Keratinocyte (primary cell): ENCODE measurements at regions not wholly inside any gene's neighbourhood (a gene's known extent, or its start where the extent isn't known, plus 50 kb on each side); places are given as distances from the start of the nearest gene placed in this dataset.

Source experiments
- DNase-seq: peaks from one replicate; pipeline ENCODE4 v3.0.0-alpha.2; 2011; ENCODE audit warnings: low read depth, missing footprints, low spot score
- FAIRE-seq: peaks from 2 replicates; lab custom pipeline; 2011; peaks lifted over from hg19 to GRCh38; lab: Jason Lieb, UNC
- H2AFZ ChIP-seq: 2 replicates; pipeline ENCODE4 v1.6.0; 2012; ENCODE audit warnings: low read length, control low read depth, inconsistent platforms; ENCODE audit not compliant: control insufficient read depth
- H3K27ac ChIP-seq: 2 replicates; pipeline ENCODE4 v1.5.1; 2011; ENCODE audit warnings: low read length; ENCODE audit not compliant: control insufficient read depth, insufficient read depth
- H3K27me3 ChIP-seq: 3 replicates; pipeline ENCODE4 v1.6.0; 2011; ENCODE audit warnings: low read length; ENCODE audit not compliant: control insufficient read depth, insufficient read depth; ENCODE audit errors: extremely low read depth
- H3K36me3 ChIP-seq, 2 experiments: 2 replicates in 1 of 2; 3 replicates in 1 of 2; pipeline ENCODE4 v1.5.1; 2011; ENCODE audit warnings: low read length in 2 of 2, mild to moderate bottlenecking in 1 of 2; ENCODE audit not compliant: control insufficient read depth in 2 of 2, insufficient read depth in 2 of 2; ENCODE audit errors: extremely low read depth in 1 of 2
- H3K4me1 ChIP-seq: 3 replicates; pipeline ENCODE4 v1.5.1; 2011; ENCODE audit warnings: low read length; ENCODE audit not compliant: control insufficient read depth, insufficient read depth; ENCODE audit errors: extremely low read depth
- H3K4me2 ChIP-seq: 3 replicates; pipeline ENCODE4 v1.6.0; 2011; ENCODE audit warnings: low read depth, low read length; ENCODE audit not compliant: control insufficient read depth, insufficient read depth; ENCODE audit errors: extremely low read depth
- H3K4me3 ChIP-seq, 3 experiments: fragments of 200-600 bp in 1 of 3; sonication (generic) in 1 of 3; 2 replicates in 2 of 3; 3 replicates in 1 of 3; pipeline ENCODE4 v1.5.1; 2011 to 2016; ENCODE audit warnings: low read length in 3 of 3, mild to moderate bottlenecking in 3 of 3, control low read depth in 2 of 3, inconsistent platforms in 1 of 3, low read depth in 1 of 3, mixed read lengths in 1 of 3, mixed run types in 1 of 3, moderate library complexity in 1 of 3; ENCODE audit not compliant: control insufficient read depth in 2 of 3, insufficient read depth in 2 of 3; ENCODE audit errors: extremely low read depth in 1 of 3
- H3K79me2 ChIP-seq: 2 replicates; pipeline ENCODE4 v1.6.0; 2012; ENCODE audit warnings: low read length; ENCODE audit not compliant: control insufficient read depth, insufficient read depth
- H3K9ac ChIP-seq: 3 replicates; pipeline ENCODE4 v1.6.0; 2011; ENCODE audit warnings: low read length; ENCODE audit not compliant: control insufficient read depth, insufficient read depth; ENCODE audit errors: extremely low read depth
- H3K9me1 ChIP-seq: 3 replicates; pipeline ENCODE4 v1.6.0; 2011; ENCODE audit warnings: low read length; ENCODE audit not compliant: control insufficient read depth, insufficient read depth; ENCODE audit errors: extremely low read depth
- H3K9me3 ChIP-seq: 2 replicates; pipeline ENCODE4 v1.5.1; 2012; ENCODE audit warnings: low read depth, low read length; ENCODE audit not compliant: control insufficient read depth
- H4K20me1 ChIP-seq: 3 replicates; pipeline ENCODE4 v1.6.0; 2011; ENCODE audit warnings: low read length; ENCODE audit not compliant: control insufficient read depth, insufficient read depth; ENCODE audit errors: extremely low read depth
- EZH2 ChIP-seq: IDR thresholded peaks from one replicate; pipeline ENCODE4 v1.6.1; 2012; ENCODE audit warnings: inconsistent platforms, mild to moderate bottlenecking, low read length, moderate library complexity
- dilution Hi-C: fragments of 300-500 bp; cut with MboI; formaldehyde crosslinking; loops from one replicate; pipeline ENCODE4 v1.7.0; 2020; ENCODE audit warnings: low sequenced_read_pairs; ENCODE audit not compliant: extremely low pct_ligation_motif_present
- TF ChIP-seq, protein P1 (sequence below), 3 experiments: IDR thresholded peaks in 1 of 3; conservative IDR thresholded peaks in 1 of 3; optimal IDR thresholded peaks in 1 of 3; 2 replicates in 2 of 3; 3 replicates in 1 of 3; pipeline versions ENCODE3 to v1.5.1; 2011; ENCODE audit warnings: low read length in 3 of 3, mild to moderate bottlenecking in 3 of 3, moderate library complexity in 2 of 3, control low read depth in 1 of 3, inconsistent platforms in 1 of 3; ENCODE audit not compliant: insufficient read depth in 2 of 3; ENCODE audit errors: extremely low read depth in 1 of 3

DNA sequence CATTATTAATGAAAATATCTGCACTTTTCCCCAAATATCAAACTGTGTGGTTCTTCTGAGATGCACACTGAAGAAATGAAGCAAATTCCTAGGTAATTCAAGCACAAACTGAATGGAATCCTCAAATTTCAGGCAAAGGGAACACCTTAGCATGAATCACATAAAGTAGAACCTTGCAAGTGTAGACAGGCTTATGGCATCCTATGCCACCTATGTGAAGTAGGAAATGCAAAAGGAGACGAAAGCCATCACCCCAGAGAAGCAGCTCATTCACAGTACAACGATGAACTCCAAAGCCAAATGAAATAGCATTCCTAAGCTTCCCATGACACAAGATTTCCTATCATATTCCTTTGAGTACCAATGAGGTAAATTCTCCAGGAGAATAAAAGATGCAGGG is 461.2 kb upstream of the RUNX1 start:
- Histone ChIP-seq H3K27ac (peak overlapping the region; percentile 70), H3K4me3 (no peak overlapping the region), H3K9me3 (no peaks in the 10 kb centered on the region), H3K9ac (no peak overlapping the region), H3K36me3 (no peaks in the 10 kb centered on the region), H3K79me2 (no peaks in the 10 kb centered on the region), H2AFZ (peak overlapping the region; percentile 6), H4K20me1 (no peaks in the 10 kb centered on the region), H3K9me1 (no peaks in the 10 kb centered on the region), H3K27me3 (no peaks in the 10 kb centered on the region), H3K4me2 (peak overlapping the region; percentile 44), H3K4me1 (peaks cover 26% of the 10 kb centered on the region)
- FAIRE-seq = peak; percentile 97
- TF ChIP-seq EZH2 = no peak
- TF ChIP-seq, protein P1, sequence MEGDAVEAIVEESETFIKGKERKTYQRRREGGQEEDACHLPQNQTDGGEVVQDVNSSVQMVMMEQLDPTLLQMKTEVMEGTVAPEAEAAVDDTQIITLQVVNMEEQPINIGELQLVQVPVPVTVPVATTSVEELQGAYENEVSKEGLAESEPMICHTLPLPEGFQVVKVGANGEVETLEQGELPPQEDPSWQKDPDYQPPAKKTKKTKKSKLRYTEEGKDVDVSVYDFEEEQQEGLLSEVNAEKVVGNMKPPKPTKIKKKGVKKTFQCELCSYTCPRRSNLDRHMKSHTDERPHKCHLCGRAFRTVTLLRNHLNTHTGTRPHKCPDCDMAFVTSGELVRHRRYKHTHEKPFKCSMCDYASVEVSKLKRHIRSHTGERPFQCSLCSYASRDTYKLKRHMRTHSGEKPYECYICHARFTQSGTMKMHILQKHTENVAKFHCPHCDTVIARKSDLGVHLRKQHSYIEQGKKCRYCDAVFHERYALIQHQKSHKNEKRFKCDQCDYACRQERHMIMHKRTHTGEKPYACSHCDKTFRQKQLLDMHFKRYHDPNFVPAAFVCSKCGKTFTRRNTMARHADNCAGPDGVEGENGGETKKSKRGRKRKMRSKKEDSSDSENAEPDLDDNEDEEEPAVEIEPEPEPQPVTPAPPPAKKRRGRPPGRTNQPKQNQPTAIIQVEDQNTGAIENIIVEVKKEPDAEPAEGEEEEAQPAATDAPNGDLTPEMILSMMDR (optimal IDR thresholded peaks at IDR 0.05 in 1 of 3, IDR thresholded peaks at IDR 0.05 in 1 of 3, conservative IDR thresholded peaks at IDR 0.05 in 1 of 3; ENCODE audit: extremely low read depth in 1 of 3, insufficient read depth in 2 of 3, low read length in 3 of 3) = no peak
- dilution Hi-C loops = no loop called here
- DNase-seq = no peak

DNA sequence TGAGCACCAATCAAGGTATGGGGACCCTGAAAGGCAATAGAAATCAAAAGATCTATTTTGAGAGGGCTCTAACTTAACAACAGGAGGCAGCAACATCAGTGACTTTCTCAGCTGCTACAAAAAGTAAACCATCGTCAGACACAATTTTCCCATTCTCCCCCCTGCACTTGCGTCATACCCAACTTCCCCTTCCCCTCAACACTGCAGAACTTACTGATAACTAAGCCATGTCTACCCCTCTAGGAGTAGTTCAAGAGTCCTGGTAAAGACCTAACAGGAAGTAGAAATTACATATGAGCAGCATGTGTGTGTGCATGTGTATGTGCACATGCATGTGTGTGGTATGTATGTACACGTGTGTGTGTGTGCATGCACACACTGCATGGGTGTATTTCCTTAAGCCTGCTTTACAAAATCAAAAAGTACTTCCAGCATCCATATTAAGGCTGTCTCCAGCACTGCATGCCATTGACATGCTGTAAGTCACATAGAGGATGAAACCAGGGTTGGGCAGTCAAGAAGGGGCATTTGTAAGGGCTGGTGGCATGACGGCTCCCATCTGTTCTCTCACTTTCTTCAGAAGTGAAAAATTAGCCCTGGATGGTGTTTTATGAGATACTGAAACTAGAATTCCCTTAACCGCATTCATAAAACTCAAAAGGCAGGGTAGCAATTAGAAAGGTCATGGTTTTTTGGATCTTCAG is 460.1 kb upstream of the RUNX1 start:
- no peaks in the 10 kb centered on the region for H3K9me3 ChIP-seq
- FAIRE-seq (no peak), DNase-seq (no peak)
- H3K4me3 ChIP-seq = no peak overlapping the region
- no peaks in the 10 kb centered on the region for H3K27me3 ChIP-seq
- H3K9ac ChIP-seq = no peak overlapping the region
- TF ChIP-seq, protein P1 (optimal IDR thresholded peaks at IDR 0.05 in 1 of 3, IDR thresholded peaks at IDR 0.05 in 1 of 3, conservative IDR thresholded peaks at IDR 0.05 in 1 of 3; ENCODE audit: extremely low read depth in 1 of 3, insufficient read depth in 2 of 3, low read length in 3 of 3) = no peak
- TF ChIP-seq EZH2 = no peak
- H3K4me1 ChIP-seq = peaks cover 26% of the 10 kb centered on the region
- H3K9me1 ChIP-seq = no peaks in the 10 kb centered on the region
- no peak overlapping the region for H3K4me2 ChIP-seq
- no peaks in the 10 kb centered on the region for H4K20me1 ChIP-seq
- H3K36me3 ChIP-seq = no peaks in the 10 kb centered on the region
- no peaks in the 10 kb centered on the region for H3K79me2 ChIP-seq
- H3K27ac ChIP-seq = no peak overlapping the region
- no peak overlapping the region for H2AFZ ChIP-seq
- dilution Hi-C loops = no loop called here
